HepG2 (cell line): ENCODE measurements at regions not wholly inside any gene's neighbourhood (a gene's known extent, or its start where the extent isn't known, plus 50 kb on each side); places are given as distances from the start of the nearest gene placed in this dataset.
"Not testable (repeated sequence)": the region's sequence is repeated elsewhere in the genome, so short reads cannot be mapped to it uniquely, and the experiment has no call there.

Source experiments
- ATAC-seq: fragments of 200-7000 bp; cut with Tn5 transposase; 3 replicates; pipeline ENCODE4 v1.9.1; 2020; ENCODE audit warnings: mild to moderate bottlenecking, moderate library complexity
- BruUV-seq: library from RNA; stranded (reverse); fragments of 400-500 nt; replicated peaks from 2 replicates; lab custom pipeline; 2021; lab: Mats Ljungman, UMichigan
- CTCF ChIA-PET: fragments of 300-600 bp; formaldehyde crosslinking; extraction: SDS; loops from one replicate; lab custom pipeline; 2021; ENCODE audit warnings: low total read pairs, inconsistent platforms, low intra/inter-chr PET ratio; lab: Yijun Ruan, JAX
- POLR2A ChIA-PET: fragments of 350-600 bp; sonication (Branson Sonifier 250); formaldehyde crosslinking; loops from one replicate; lab custom pipeline; 2020; ENCODE audit warnings: antibody characterized with exemption, inconsistent platforms; lab: Yijun Ruan, JAX
- DNase-seq: peaks from one replicate; pipeline ENCODE4 v3.0.0-alpha.2; 2015; ENCODE audit warnings: low spot score
- FAIRE-seq: peaks from 3 replicates; lab custom pipeline; 2011; peaks lifted over from hg19 to GRCh38; lab: Jason Lieb, UNC
- H2AFZ ChIP-seq: one replicate; pipeline ENCODE4 v1.6.1; 2011; ENCODE audit warnings: low read length, inconsistent platforms
- H3K27ac ChIP-seq: fragments of 300-600 bp; 3 replicates; pipeline ENCODE4 v1.8.0; 2011; ENCODE audit warnings: mixed run types, mild to moderate bottlenecking, mixed read lengths, low read length, inconsistent platforms; ENCODE audit not compliant: insufficient read depth; ENCODE audit errors: extremely low read length
- H3K27me3 ChIP-seq, 2 experiments: fragments of 200-600 bp in 1 of 2; 2 replicates in 1 of 2; 3 replicates in 1 of 2; pipeline versions ENCODE4 v1.6.0 to v1.8.0; 2011; ENCODE audit warnings: low read length in 2 of 2, mild to moderate bottlenecking in 2 of 2, moderate library complexity in 2 of 2, inconsistent platforms in 1 of 2; ENCODE audit not compliant: insufficient read depth in 2 of 2, control insufficient read depth in 1 of 2
- H3K36me3 ChIP-seq, 2 experiments: fragments of 200-600 bp in 1 of 2; replicated peaks in 1 of 2; 2 replicates in 1 of 2; 3 replicates in 1 of 2; pipeline versions ENCODE4 v1.5.1 to v1.8.0; 2011; ENCODE audit warnings: low read length in 2 of 2, inconsistent platforms in 1 of 2; ENCODE audit not compliant: insufficient read depth in 2 of 2, control insufficient read depth in 1 of 2
- H3K4me1 ChIP-seq: 2 replicates; pipeline ENCODE4 v1.5.1; 2012; ENCODE audit warnings: low read length, inconsistent platforms; ENCODE audit not compliant: insufficient read depth
- H3K4me2 ChIP-seq: 2 replicates; pipeline ENCODE4 v1.6.0; 2011; ENCODE audit warnings: low read depth, low read length, inconsistent platforms
- H3K4me3 ChIP-seq, 3 experiments: fragments of 200-600 bp in 1 of 3; sonication (generic), shearing (Covaris generic) in 1 of 3; replicated peaks in 1 of 3; 2 replicates each; pipeline ENCODE4 v1.5.1; 2011 to 2016; ENCODE audit warnings: low read length in 3 of 3, inconsistent platforms in 2 of 3, low read depth in 2 of 3, mild to moderate bottlenecking in 2 of 3, control low read depth in 1 of 3, mixed read lengths in 1 of 3; ENCODE audit not compliant: insufficient read depth in 1 of 3
- H3K79me2 ChIP-seq: one replicate; pipeline ENCODE4 v1.6.1; 2011; ENCODE audit warnings: low read length, inconsistent platforms; ENCODE audit not compliant: insufficient read depth
- H3K9ac ChIP-seq: 2 replicates; pipeline ENCODE4 v1.6.0; 2011; ENCODE audit warnings: mild to moderate bottlenecking, low read depth, low read length, inconsistent platforms; ENCODE audit not compliant: insufficient read depth
- H3K9me3 ChIP-seq: 2 replicates; pipeline ENCODE4 v1.5.1; 2012; ENCODE audit warnings: mild to moderate bottlenecking, low read length
- H4K20me1 ChIP-seq: 2 replicates; pipeline ENCODE4 v1.6.0; 2011; ENCODE audit warnings: inconsistent platforms, mild to moderate bottlenecking, low read length, moderate library complexity; ENCODE audit not compliant: insufficient read depth
- ARHGAP35 ChIP-seq: sonication (generic); formaldehyde crosslinking; IDR thresholded peaks from 2 replicates; pipeline ENCODE4 v1.9.0; 2022; ENCODE audit warnings: mild to moderate bottlenecking, inconsistent platforms, moderate library complexity, missing genetic modification reagents, borderline replicate concordance
- CENPBD1 ChIP-seq: sonication (generic); formaldehyde crosslinking; IDR thresholded peaks from 2 replicates; pipeline ENCODE4 v1.8.0; 2022; ENCODE audit warnings: missing genetic modification reagents, low read depth, mild to moderate bottlenecking, borderline replicate concordance
- MIER2 ChIP-seq: IDR thresholded peaks from 2 replicates; pipeline ENCODE4 v1.6.1; 2016; ENCODE audit warnings: missing biosample characterization, missing genetic modification reagents
- RXRB ChIP-seq: IDR thresholded peaks from 2 replicates; pipeline ENCODE4 v1.6.1; 2016; ENCODE audit warnings: borderline replicate concordance, missing genetic modification reagents, missing compliant biosample characterization
- THAP11 ChIP-seq: IDR thresholded peaks from 2 replicates; pipeline ENCODE4 v1.6.1; 2016; ENCODE audit warnings: missing biosample characterization, missing genetic modification reagents
- ZNF17 ChIP-seq: sonication (generic); formaldehyde crosslinking; IDR thresholded peaks from 2 replicates; pipeline ENCODE4 v1.5.0; 2020; ENCODE audit warnings: mild to moderate bottlenecking, missing genetic modification reagents
- ZNF326 ChIP-seq: sonication (generic); formaldehyde crosslinking; IDR thresholded peaks from 2 replicates; pipeline ENCODE4 v1.4.0; 2020; ENCODE audit warnings: missing genetic modification reagents, borderline replicate concordance
- ZNF484 ChIP-seq: sonication (generic); formaldehyde crosslinking; IDR thresholded peaks from 2 replicates; pipeline ENCODE4 v1.5.1; 2020; ENCODE audit warnings: mild to moderate bottlenecking, low read depth, missing genetic modification reagents, borderline replicate concordance
- ZNF569 ChIP-seq: sonication (generic); formaldehyde crosslinking; IDR thresholded peaks from 2 replicates; pipeline ENCODE4 v1.5.0; 2020; ENCODE audit warnings: mild to moderate bottlenecking, missing genetic modification reagents, moderate library complexity, borderline replicate concordance
- ZNF740 ChIP-seq: sonication (generic); formaldehyde crosslinking; IDR thresholded peaks from 2 replicates; pipeline ENCODE4 v1.4.0; 2020; ENCODE audit warnings: missing genetic modification reagents
- ZNF773 ChIP-seq: sonication (generic); formaldehyde crosslinking; IDR thresholded peaks from 2 replicates; pipeline ENCODE4 v1.4.0; 2020; ENCODE audit warnings: missing genetic modification reagents, borderline replicate concordance
- WGBS: methylation state at CpG from one replicate; pipeline ENCODE4 v1.1.6; 2017; ENCODE audit warnings: low lambda C conversion rate; 5-methylcytosine and 5-hydroxymethylcytosine counted together
- in situ Hi-C: cut with HindIII; loops from 2 replicates; pipeline ENCODE4 v1.10.0; 2017; ENCODE audit warnings: low pct_unique_long_range_greater_than_20kb; ENCODE audit not compliant: extremely low pct_ligation_motif_present
- intact Hi-C: fragments of 100-400 bp; cut with micrococcal nuclease; formaldehyde crosslinking; loops from one replicate; pipeline ENCODE4 v1.10.0; 2022; ENCODE audit not compliant: unreplicated experiment
- TF ChIP-seq, protein P1 (sequence below), 2 experiments: sonication (generic) in 1 of 2; formaldehyde crosslinking in 1 of 2; IDR thresholded peaks; 2 replicates each; pipeline versions ENCODE4 v1.5.1 to v1.6.1; 2011 to 2020; ENCODE audit warnings: borderline replicate concordance in 1 of 2, low read depth in 1 of 2, low read length in 1 of 2, mild to moderate bottlenecking in 1 of 2, missing genetic modification reagents in 1 of 2, moderate library complexity in 1 of 2
- TF ChIP-seq, protein P2 (sequence below): sonication (generic); formaldehyde crosslinking; IDR thresholded peaks from 2 replicates; pipeline ENCODE4 v1.4.0; 2020; ENCODE audit warnings: missing genetic modification reagents, borderline replicate concordance

- Histone ChIP-seq H3K27ac (no peak overlapping the region), H3K9ac (no peak overlapping the region), H3K79me2 (no peaks in the 10 kb centered on the region), H3K27me3 (no peaks in the 10 kb centered on the region), H4K20me1 (no peaks in the 10 kb centered on the region), H3K9me3 (peaks cover 62% of the 10 kb centered on the region), H3K36me3 (no peaks in the 10 kb centered on the region), H3K4me2 (no peak overlapping the region), H3K4me3 (no peak overlapping the region), H3K4me1 (no peaks in the 10 kb centered on the region), H2AFZ (no peak overlapping the region)
- no TSS peak for BruUV-seq
- intact Hi-C loops = no loop called here
- no peak for FAIRE-seq
- ChIA-PET CTCF (no interaction called here), POLR2A (no interaction called here)
- DNase-seq = no peak
- in situ Hi-C loops = no loop called here
- no peak for ATAC-seq
- TF ChIP-seq, protein P1, sequence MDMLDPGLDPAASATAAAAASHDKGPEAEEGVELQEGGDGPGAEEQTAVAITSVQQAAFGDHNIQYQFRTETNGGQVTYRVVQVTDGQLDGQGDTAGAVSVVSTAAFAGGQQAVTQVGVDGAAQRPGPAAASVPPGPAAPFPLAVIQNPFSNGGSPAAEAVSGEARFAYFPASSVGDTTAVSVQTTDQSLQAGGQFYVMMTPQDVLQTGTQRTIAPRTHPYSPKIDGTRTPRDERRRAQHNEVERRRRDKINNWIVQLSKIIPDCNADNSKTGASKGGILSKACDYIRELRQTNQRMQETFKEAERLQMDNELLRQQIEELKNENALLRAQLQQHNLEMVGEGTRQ (IDR thresholded peaks at IDR 0.05; ENCODE audit: low read depth, low read length) = no peak
- TF ChIP-seq, protein P1 (CRISPR knock-in tag; IDR thresholded peaks at IDR 0.05; ENCODE audit: borderline replicate concordance) = no peak
- TF ChIP-seq MIER2 (CRISPR knock-in tag) (no peak), ZNF326 (no peak), ZNF484 (no peak), ZNF17 (no peak), RXRB (CRISPR knock-in tag) (no peak), CENPBD1 (no peak), THAP11 (CRISPR knock-in tag) (no peak), ARHGAP35 (no peak), ZNF569 (no peak), ZNF773 (no peak), ZNF740 (CRISPR knock-in tag) (no peak)
- TF ChIP-seq, protein P2, sequence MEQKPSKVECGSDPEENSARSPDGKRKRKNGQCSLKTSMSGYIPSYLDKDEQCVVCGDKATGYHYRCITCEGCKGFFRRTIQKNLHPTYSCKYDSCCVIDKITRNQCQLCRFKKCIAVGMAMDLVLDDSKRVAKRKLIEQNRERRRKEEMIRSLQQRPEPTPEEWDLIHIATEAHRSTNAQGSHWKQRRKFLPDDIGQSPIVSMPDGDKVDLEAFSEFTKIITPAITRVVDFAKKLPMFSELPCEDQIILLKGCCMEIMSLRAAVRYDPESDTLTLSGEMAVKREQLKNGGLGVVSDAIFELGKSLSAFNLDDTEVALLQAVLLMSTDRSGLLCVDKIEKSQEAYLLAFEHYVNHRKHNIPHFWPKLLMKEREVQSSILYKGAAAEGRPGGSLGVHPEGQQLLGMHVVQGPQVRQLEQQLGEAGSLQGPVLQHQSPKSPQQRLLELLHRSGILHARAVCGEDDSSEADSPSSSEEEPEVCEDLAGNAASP (CRISPR knock-in tag) = no peak
- TF ChIP-seq, all 625 proteins: peak for 0
Measured at GRCh38 chr18:4528405-4528804, 73.3 kb upstream of the DLGAP1 start.

GRCh38 chr18:4527826-4528225 lies 72.7 kb upstream of the DLGAP1 start:
- in situ Hi-C loops, DNase-seq, H3K27ac ChIP-seq, H3K4me1 ChIP-seq, ATAC-seq, intact Hi-C loops, CTCF ChIA-PET, H2AFZ ChIP-seq, H3K36me3 ChIP-seq, FAIRE-seq, H3K9ac ChIP-seq, H3K27me3 ChIP-seq, H4K20me1 ChIP-seq, H3K4me2 ChIP-seq, BruUV-seq, H3K79me2 ChIP-seq, H3K4me3 ChIP-seq, POLR2A ChIA-PET: not testable (repeated sequence)
- WGBS = under 1% methylated on average over 10 of the region's 10 CpGs
- H3K9me3 ChIP-seq = peaks cover 60% of the 10 kb centered on the region
